COLO668 (cell line): ENCODE measurements at regions not wholly inside any gene's neighbourhood (a gene's known extent, or its start where the extent isn't known, plus 50 kb on each side); places are given as distances from the start of the nearest gene placed in this dataset.

Experiments used
- DNase-seq: peaks from one replicate; lab custom pipeline; 2025; ENCODE audit not compliant: unreplicated experiment; lab: John Stamatoyannopoulos, UW

DNA sequence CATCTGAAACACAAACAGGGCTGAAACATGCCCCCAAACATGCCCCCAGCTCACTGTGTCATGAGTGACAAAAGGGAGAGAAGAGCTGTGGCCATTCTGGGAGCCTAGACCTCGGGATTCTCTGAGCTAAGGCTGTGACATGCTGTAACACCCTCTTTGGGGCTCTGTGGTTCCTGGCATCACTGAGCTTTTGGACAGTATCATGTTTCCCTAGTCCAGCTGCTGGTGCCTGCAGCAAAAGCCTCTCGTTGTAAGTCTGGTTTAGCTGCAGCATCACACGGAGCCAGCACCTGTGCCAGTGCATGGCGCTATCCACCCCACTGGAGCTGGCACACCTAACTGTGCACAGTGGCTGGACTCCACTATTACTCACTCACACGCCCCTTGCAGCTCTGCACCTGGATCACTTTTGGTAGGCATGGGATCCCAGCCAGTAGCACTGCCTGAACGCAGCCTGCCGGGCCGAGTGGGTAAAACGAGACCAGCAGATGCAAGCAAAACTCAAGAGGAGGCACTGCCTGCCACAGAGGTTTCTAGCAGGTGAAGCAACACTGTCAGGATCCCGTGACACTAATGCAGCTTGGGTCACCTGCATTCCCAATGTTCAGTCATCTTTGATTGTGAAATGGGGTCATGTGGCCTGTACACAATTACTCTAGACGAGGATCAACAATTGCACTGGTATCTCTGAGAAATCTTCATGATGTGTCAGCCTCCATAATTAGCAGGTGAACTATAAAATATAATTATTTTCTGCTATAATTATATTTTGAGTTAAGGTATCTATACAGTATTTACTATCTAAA is 547.2 kb downstream of the ZNF804A start:
- DNase-seq, result peak; percentile 41

DNA sequence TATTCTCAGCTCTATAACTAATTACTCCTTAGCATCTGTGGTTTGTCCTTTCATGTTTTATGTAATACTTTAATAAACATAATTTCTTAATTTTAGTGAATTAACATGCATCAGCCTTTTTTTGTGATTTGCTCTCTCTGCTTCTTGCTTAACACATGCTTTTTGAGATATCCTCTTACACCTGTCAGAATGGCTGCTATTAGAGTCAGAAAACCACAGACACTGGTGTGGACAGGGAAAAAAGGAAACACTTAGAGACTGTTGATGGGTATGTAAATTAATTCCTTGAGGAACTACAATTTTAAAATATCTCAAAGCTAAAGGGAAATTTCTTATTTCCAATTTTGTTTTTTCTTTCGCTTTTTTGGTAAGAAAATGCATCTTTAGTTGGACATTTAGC is 549.0 kb downstream of the ZNF804A start:
- DNase-seq, result no peak

GRCh38 chr2:185152186-185152585 is 553.9 kb downstream of the ZNF804A start:
- DNase-seq, result no peak

DNA sequence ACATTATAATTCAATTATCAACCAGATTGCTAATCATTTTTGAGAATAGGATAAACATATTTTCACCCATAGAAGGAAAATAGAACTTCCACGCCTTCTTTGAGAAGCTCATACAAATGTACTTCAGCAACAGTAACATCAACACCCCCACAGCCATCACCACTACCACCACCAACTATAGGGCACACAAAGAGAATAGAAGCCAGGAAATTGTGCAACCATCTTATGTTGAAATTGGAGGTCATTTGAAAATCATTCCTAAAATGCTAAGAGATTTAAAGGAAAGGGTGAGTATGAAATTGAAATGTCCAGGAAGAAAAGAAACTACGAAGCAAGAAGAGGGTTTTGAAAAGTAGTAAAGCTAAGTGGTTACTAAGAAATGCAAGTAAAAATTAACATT is 563.4 kb downstream of the ZNF804A start:
- no peak for DNase-seq

DNA sequence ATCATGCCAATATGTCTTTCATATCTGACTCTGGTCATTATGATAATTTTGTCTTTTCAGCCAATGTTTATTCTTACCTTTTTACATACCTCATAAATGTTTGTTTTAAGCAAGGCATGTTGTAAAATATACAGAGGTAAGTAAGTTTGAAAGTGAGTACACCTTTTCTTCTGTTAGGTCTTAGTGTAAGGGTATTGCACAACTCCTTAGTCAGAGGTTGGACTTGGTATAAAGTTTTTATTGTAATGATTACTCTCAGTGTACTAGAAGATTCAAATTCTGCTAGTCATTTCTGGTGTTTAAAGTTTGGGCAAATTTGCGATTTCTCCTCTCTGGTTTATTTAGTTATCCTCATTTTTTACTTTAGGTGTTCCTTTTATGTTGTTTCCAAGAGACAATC is 564.3 kb upstream of the FSIP2 start:
- no peak for DNase-seq

GRCh38 chr2:185179743-185180142 is 558.9 kb upstream of the FSIP2 start:
- DNase-seq, result no peak

DNA sequence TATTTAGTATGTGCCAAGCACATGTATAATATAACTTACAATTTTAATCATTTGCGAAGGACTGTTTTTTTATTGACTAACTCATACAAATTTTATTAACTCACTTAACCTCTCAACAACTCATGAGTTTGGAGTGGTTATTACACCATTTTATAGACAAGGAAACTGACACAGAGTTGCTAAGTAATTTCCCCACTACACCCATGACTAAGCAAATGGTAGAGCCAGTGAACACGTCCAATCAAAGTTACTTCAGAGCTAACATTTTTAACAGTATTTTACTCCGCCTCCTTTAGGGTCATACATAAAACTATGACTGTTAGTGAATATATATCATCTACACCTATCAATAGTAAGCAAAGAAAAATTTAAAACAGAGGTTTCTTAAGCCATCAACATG is 556.7 kb upstream of the FSIP2 start:
- DNase-seq, result no peak

GRCh38 chr2:185185044-185185443 is 553.6 kb upstream of the FSIP2 start:
- no peak for DNase-seq

DNA sequence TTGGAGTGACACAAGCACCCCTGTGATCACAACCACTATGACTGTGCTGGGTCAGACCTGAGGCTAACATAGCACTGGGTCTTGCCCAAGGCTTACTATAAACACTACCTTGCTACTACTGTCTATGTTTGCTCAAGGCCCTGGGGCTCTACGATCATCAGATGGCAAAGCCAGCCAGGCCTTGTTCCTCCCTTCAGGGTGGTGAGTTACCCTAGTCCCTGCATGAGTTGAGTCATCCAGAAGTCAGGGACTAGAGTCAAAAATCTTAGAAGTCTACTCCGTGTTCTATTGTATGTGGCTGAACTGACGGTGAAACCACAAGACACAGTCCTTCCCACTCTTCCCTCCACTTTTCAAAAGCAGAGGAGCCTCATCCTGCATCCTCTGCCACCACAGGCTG is 551.2 kb upstream of the FSIP2 start:
- no peak for DNase-seq

DNA sequence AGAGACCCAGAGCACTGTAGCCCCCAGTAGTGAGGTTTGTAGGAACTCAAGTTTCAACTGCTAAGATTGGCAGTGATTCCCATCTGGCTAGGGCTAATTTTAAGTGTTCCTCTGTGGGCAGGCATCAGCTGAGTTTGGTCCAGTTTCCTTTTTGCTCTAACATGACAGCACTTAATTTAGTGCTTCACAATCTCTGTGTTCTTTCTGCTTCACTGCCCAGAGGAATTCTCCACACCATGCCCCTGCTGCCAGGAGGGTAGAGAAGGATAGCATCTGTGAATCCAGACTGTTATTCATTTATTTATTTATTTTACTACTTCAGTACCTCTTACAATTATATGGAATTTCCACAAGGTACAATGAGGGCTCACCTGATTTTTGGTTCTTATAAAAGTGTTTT is 549.9 kb upstream of the FSIP2 start:
- no peak for DNase-seq

DNA sequence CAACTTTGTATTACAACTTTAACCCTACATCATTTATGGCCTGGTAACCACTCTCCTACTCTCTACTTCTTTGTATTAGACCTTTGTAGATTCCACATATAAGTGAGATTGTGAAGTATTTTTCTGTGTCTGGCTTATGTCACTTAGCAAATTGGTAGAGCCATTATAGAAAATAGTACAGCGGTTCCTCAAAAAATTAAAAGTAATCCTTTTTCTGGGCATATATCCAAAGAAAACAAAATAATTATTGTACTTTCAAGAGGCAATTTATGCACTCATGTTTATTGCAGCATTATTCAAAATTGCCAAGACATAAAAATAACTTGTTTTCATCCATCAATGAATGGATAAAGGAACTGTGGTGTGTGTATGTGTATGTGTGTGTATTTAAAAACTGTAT is 537.5 kb upstream of the FSIP2 start:
- DNase-seq, result no peak

DNA sequence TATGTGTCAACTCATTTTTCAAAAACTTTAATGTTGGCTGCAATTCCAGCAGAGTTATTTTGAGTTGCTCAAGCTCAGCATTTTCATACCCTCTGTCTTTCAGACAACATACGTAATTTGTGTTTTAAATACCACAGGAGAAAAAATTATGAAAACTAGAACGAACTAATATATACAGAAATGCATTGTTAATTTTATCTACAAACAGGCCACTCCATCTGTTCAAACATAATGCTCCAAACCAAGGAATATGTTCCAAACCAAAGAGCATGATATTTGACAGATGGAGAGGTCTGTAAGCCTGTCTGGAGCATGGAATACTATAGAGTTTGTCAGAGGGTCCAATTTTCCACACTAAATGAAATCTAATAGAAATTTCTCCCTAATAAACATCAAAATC is 536.2 kb upstream of the FSIP2 start:
- no peak for DNase-seq

GRCh38 chr2:185202945-185203528 is 535.6 kb upstream of the FSIP2 start:
- DNase-seq, result no peak

- DNase-seq, result peak; percentile 37
Observed at GRCh38 chr2:185208261-185208660, 530.3 kb upstream of the FSIP2 start.

DNA sequence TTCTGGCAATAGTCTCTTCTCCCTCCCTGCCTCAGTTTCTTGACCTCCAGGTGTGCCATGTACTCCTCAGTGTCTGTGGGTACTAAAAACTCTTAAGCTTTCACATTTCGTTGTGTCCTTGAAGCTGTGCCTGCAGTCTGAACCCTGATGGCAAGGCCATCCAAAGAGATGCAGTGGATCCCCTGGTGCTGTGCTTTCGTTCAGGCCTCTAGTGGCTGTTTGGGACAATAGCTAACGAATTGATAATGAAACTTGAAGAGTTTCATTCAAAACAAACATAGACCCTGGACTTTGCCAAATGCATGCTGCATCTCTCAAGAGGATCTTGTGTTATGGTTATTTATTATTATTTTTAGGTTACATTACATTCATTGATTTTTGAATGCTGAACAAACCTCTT is 523.1 kb upstream of the FSIP2 start:
- DNase-seq, result no peak

DNA sequence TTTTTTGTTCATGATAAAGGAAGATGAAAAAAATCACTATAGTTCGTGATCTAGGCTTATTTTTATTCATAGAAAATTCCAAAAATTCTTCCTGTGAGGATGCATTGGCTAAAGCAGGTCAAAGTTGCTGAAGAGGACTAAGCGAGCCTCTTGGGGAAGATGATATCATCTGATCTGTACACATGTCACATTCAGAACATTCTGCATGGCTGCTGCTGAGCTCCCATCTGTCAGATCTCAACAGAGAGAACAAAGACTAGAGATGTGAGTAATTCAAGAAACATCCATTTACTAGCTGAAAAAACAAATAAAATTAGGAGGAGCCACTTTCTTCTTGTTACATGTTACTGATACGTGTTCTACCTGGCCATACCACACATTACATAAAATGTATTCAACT is 518.6 kb upstream of the FSIP2 start:
- DNase-seq, result peak; percentile 3

GRCh38 chr2:185222311-185222710 is 516.3 kb upstream of the FSIP2 start:
- no peak for DNase-seq

DNA sequence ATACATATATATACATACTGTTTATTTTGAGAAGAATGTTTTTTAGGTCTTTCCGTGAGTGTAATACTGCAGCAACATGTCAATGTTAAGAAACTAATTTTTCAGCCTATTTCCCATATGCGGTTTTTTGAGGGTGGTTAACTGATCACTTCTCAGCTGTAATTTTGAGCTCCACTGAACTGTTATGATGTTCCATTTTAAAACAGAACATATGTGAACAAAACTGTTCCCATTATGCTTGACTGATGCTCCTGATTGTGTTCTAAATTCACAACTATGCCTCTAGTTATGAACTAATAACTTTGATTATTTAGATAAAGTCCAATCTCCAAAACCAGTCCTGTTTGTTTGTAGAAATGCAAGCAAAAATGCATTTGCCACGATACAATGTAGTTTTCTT is 511.2 kb upstream of the FSIP2 start:
- no peak for DNase-seq

GRCh38 chr2:185239491-185239890 is 499.1 kb upstream of the FSIP2 start:
- DNase-seq, result no peak

DNA sequence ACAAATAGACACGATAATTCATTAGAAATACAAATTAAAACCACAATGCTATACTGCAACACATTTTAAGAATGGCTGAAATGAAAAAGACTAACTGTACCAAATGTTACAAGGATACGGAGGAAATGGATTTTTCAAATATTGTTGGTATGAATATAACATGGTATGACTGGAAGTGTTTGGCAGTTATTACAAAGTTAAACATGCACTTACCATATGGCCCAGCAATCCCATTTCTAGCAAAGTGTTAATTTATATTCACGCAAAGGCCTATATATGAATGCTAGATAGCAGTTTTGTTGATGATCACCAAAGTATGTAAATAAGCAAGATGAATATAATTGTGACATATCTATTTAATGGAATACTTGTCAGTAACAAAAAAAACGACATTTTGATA is 497.8 kb upstream of the FSIP2 start:
- no peak for DNase-seq

- no peak for DNase-seq
Observed at GRCh38 chr2:185241556-185241955, 497.0 kb upstream of the FSIP2 start.

GRCh38 chr2:185242462-185242861 is 496.1 kb upstream of the FSIP2 start:
- no peak for DNase-seq

DNA sequence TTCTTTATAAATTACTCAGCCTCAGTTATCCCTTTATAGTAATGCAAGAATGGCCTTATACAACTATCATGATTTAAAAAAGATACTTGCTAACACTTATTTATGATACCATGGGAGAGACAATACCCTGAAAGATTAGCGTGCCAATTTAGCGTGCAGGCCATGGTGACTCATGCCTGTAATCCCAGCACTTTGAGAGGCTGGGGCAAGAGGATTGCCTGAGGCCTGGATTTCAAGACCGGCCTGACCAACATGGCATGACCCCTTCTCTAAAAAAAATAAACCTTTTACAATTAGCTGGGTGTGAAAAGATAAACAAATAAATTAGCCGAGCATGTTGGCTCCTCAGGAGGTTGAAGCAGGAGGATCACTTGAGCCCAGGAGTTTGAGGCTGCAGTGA is 493.4 kb upstream of the FSIP2 start:
- DNase-seq, result no peak
